ENCODE measurements at regions not wholly inside any gene's neighbourhood (a gene's known extent, or its start where the extent isn't known, plus 50 kb on each side); places are given as distances from the start of the nearest gene placed in this dataset.

DNA sequence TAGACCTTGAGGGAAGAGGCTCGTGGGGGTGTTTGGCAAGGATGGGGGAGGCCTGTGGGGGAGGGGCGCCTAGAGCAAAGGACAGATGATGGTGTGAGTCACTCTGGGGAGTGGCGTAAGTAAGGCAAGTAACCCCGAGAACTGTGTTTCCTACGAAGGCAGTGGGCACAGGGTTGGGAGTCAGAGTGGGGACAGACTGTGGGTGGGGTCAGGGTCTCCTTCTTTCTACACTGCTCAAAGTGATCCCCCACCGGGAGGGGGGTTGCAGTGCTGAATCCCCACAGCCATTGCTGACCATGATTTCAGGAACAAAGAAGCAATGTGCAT lies 136.8 kb downstream of the TENT4A start (continued):
- TF ChIP-seq, protein P1, sequence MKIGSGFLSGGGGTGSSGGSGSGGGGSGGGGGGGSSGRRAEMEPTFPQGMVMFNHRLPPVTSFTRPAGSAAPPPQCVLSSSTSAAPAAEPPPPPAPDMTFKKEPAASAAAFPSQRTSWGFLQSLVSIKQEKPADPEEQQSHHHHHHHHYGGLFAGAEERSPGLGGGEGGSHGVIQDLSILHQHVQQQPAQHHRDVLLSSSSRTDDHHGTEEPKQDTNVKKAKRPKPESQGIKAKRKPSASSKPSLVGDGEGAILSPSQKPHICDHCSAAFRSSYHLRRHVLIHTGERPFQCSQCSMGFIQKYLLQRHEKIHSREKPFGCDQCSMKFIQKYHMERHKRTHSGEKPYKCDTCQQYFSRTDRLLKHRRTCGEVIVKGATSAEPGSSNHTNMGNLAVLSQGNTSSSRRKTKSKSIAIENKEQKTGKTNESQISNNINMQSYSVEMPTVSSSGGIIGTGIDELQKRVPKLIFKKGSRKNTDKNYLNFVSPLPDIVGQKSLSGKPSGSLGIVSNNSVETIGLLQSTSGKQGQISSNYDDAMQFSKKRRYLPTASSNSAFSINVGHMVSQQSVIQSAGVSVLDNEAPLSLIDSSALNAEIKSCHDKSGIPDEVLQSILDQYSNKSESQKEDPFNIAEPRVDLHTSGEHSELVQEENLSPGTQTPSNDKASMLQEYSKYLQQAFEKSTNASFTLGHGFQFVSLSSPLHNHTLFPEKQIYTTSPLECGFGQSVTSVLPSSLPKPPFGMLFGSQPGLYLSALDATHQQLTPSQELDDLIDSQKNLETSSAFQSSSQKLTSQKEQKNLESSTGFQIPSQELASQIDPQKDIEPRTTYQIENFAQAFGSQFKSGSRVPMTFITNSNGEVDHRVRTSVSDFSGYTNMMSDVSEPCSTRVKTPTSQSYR (CRISPR knock-in tag; IDR thresholded peaks at IDR 0.05) = no peak
- TF ChIP-seq, protein P2, sequence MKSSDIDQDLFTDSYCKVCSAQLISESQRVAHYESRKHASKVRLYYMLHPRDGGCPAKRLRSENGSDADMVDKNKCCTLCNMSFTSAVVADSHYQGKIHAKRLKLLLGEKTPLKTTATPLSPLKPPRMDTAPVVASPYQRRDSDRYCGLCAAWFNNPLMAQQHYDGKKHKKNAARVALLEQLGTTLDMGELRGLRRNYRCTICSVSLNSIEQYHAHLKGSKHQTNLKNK (CRISPR knock-in tag; IDR thresholded peaks at IDR 0.05) = no peak
- TF ChIP-seq, protein P3, sequence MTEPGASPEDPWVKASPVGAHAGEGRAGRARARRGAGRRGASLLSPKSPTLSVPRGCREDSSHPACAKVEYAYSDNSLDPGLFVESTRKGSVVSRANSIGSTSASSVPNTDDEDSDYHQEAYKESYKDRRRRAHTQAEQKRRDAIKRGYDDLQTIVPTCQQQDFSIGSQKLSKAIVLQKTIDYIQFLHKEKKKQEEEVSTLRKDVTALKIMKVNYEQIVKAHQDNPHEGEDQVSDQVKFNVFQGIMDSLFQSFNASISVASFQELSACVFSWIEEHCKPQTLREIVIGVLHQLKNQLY (CRISPR knock-in tag; IDR thresholded peaks at IDR 0.05) = no peak
- no peak for TF ChIP-seq E2F4 (CRISPR knock-in tag; IDR thresholded peaks at IDR 0.05; ENCODE audit: borderline replicate concordance, low read depth)
- no peak for TF ChIP-seq IRF1 (CRISPR knock-in tag; IDR thresholded peaks at IDR 0.05)

DNA sequence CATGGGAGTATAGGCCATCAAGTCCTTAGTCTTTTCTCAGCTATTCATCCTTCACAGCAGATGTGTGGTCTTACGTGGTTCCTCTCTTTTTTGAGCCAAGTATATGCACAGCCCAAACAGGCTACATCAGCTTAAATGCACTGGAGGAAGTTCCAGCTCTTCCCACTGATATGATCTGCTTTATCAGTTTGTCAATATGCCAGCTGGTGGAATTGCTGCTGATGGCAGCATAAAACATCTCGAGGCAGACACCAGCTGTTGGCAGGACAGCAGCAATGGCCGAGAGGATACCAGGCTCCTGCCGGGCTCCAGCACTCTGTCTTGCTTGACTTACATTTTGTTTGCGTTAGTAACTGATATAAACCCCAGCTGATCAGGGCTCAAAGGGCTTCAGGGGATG lies 143.4 kb downstream of the TENT4A start:
- no peak for ATAC-seq
- POLR2A ChIA-PET = no interaction called here

More for the DNA sequence above, 143.4 kb downstream of the TENT4A start:
- Mint-ChIP-seq H3K27ac (no peak overlapping the region), H3K4me1 (no peaks in the 10 kb centered on the region), H3K36me3 (peaks cover 15% of the 10 kb centered on the region), H3K27me3 (ENCODE audit: low read depth) (peaks cover 13% of the 10 kb centered on the region), H3K4me3 (no peak overlapping the region), H3K9me3 (peaks cover 25% of the 10 kb centered on the region)
- no peak for DNase-seq (ENCODE audit: low spot score)
- CTCF ChIA-PET = no interaction called here
- no peak for TF ChIP-seq GRHL2 (CRISPR knock-in tag; IDR thresholded peaks at IDR 0.05; ENCODE audit: insufficient replicate concordance, severe bottlenecking)
- no peak for TF ChIP-seq ZNF416 (CRISPR knock-in tag; IDR thresholded peaks at IDR 0.05)
- TF ChIP-seq NR1H2 (CRISPR knock-in tag; IDR thresholded peaks at IDR 0.05) = no peak
- TF ChIP-seq IRF1 (CRISPR knock-in tag; IDR thresholded peaks at IDR 0.05) = no peak
- TF ChIP-seq ZNF138 (CRISPR knock-in tag; conservative IDR thresholded peaks at IDR 0.05) = no peak
- no peak for TF ChIP-seq MYBL2 (CRISPR knock-in tag; IDR thresholded peaks at IDR 0.05)
- no peak for TF ChIP-seq CREM (CRISPR knock-in tag; IDR thresholded peaks at IDR 0.05)
- TF ChIP-seq ZNF219 (CRISPR knock-in tag; IDR thresholded peaks at IDR 0.05; ENCODE audit: borderline replicate concordance) = no peak
- TF ChIP-seq NR3C1 (CRISPR knock-in tag; conservative IDR thresholded peaks at IDR 0.05; ENCODE audit: low read depth) = no peak
- no peak for TF ChIP-seq STAT6 (CRISPR knock-in tag; conservative IDR thresholded peaks at IDR 0.05; ENCODE audit: low read depth)
- TF ChIP-seq, protein P4, sequence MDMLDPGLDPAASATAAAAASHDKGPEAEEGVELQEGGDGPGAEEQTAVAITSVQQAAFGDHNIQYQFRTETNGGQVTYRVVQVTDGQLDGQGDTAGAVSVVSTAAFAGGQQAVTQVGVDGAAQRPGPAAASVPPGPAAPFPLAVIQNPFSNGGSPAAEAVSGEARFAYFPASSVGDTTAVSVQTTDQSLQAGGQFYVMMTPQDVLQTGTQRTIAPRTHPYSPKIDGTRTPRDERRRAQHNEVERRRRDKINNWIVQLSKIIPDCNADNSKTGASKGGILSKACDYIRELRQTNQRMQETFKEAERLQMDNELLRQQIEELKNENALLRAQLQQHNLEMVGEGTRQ (CRISPR knock-in tag; IDR thresholded peaks at IDR 0.05) = no peak
